Kidney tubule cell (primary cell): ENCODE measurements at regions not wholly inside any gene's neighbourhood (a gene's known extent, or its start where the extent isn't known, plus 50 kb on each side); places are given as distances from the start of the nearest gene placed in this dataset.

Source experiments
- DNase-seq: peaks from one replicate; pipeline ENCODE4 v3.0.0-alpha.2; 2018; ENCODE audit warnings: low spot score

DNA sequence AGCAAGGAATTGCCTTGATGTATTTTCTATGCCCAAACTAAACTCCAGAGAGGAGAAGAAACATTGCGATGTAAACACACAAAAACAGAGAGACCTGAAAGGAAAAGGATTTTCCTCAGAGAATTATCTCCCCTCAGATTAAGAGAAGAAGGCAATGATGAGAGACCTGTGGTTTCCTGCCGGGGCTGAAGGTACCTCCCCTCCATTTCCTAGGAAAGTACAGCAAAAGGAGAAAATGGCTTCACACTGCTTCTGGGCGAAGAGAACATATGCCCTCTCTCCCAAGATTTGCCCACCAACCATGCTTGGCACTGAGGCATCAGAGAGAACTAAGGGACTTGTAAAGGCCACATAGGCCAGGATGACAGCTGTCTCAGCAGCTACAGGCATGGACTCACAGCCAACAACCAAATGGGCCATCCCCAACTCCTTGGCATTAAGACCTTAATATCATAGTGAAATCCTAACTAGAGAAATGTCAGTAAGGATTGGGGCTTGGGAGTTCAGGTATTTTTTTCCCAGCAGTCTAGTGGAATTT is 523.0 kb downstream of the PTPRC start:
- no peak for DNase-seq

DNA sequence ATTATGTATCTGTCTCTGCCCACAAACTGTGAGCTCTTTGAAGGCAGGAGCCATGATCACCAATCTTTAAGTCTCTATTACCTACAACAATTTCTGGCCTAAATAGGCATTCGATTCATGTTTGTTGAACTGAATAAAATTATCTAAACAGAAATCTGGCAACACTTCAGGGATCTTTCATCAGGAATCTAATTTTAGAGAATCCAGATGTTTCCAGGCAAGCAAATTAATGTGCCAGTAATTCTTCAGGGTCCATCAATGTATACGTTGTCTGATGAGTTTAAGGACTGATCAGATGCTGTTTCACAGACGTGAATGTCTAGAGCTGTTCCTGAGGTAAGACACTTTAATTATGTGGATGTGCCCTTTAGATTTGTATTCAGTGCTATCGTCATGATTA is 524.4 kb downstream of the PTPRC start:
- DNase-seq, result no peak

DNA sequence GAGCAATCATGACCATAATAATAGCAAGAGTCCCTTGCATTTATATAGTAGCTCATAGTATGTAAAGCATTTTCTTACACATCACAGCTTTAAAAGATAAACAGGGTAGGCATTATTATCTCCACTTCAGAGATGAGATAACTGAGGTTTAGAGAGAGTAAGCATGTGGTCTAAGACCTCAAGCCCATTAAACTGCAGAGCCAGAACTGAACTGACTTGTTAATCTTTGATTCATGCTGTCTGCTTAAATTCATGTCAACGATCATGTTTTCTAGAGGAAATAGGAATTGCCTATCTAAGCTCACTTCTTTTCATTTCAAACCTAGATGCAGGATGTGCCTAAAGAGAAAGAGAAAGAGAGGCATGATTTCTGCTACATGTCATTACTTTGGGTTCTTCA is 524.8 kb downstream of the PTPRC start:
- peak; percentile 35 for DNase-seq

DNA sequence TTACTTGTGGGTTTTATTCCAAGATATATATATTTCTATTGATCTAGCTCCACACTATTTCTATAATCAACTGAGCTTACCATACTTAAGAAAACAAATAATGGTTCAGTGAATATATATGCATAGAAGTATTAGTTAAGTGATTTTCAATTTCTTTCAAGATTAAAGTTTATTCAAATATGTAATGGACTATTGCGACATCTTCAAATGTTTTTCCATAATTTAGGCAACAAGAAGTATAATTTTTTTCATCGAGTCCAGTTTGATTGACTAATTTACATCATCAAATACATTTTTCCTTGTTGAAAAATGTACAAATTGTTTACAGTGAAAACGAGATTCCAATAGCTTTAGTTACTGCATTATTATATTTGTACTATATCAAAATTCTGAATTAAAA is 528.6 kb downstream of the PTPRC start:
- DNase-seq, result no peak

DNA sequence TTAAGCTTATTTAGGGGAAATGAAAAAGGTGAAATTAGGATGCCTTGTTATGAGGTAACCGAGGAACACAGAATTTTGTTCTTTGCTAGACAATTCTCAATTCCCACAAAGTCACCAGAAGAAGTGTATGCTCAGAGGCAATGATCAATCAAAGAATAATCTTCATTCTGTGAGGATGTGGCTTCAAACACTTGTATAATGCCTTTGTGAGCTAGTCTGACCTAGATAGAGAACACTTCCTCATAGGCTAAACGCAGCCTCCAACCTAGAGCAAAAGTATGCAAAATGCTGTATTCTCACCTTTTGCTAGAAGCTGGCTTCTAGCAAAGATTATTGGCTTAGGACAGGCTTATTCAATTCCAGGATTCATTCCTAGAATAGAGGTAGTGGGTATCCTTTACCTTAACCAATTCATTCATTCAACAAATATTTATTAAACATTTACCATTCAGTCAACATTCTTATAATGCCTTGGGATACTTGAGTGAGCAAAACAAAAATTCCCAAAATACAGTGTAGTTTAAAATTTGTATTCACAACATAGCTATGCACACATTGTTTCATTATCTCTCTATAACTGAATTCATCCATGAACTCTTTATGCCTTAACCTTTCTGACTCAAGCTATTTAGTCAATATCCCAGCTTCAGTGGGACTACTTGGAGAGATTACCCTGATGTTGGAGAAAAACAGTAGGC is 530.2 kb downstream of the PTPRC start:
- peak; percentile 75 for DNase-seq

DNA sequence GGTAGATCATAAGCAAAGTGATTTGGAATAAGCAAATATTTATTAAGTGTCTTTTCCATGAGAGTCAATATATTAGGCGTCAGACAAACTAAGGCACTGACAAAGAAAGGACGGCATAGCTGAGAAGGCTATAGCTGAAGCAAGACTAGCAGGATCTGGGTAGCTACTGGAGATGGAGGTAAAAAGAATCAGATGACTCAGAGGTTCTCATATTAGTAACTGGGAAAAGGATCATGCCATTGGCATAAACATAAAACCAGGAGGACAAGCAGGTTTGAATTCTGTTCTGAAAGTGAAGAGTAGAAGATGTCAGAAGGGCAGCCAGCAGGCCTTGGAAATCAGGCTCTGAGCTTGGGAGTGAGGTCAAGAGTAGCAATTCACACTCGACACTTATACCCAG is 531.9 kb downstream of the PTPRC start:
- DNase-seq, result peak; percentile 13

DNA sequence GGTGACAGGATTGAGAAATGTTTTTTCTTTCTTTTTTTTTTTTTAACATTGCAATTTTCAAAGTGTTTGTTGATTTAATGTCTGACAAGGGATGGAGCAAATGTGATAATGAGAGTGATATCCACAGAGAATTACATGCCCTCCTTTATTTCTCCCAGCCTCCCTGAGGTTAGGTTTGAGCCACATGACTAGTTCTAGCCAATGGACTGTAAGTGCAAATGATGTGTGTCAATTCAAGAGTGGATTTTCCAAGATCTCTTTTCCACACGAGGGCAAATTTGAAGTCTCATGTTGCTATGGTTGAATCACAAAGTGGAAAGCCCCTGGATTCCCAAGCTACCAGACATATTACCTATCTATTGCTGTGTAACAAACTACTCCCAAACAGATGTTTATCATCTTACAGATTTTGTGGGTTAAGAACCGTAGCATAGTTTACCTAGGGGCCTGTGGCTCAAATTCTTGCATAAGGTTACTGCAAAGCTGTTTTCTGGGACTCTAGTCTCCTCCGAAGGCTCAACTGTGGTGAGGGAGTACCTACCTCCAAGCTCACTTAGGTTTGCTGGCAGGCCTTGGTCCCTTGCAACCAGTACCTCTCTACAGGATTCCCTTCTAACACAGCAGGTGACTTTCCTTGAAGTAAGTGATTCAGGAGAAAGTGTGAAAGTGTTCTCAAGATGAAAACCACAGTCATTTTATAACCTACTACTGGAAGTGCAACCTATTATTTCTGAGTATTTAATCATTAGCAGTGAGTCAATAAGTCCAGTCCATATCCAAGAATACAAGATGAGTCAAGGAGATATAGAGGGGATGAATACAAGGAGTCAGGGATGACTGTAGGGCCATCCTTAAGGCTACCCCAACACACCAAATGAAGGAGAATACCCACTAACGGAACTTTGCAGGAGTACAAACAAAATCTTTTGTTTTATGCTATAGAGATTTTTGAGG is 533.6 kb downstream of the PTPRC start:
- DNase-seq, result peak; percentile 82

DNA sequence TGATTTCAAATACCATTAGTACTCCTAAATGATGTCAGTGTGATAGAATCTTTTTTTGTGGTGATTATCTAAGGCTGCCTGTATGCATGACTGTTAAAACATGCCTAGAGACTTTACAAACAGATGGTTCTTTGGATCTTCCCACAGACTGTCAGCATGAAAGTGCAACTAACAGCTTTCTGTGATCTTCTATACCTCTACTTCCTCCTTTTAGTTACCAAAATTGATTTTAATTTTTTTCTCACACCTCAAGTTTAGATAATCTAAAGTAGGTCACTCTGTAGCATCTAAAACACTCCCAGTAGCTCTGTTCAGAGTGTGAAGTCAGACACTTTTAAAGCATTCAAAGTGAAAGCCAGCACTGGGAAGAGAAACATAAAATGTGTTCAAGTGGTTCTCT is 534.5 kb downstream of the PTPRC start:
- peak; percentile 49 for DNase-seq

DNA sequence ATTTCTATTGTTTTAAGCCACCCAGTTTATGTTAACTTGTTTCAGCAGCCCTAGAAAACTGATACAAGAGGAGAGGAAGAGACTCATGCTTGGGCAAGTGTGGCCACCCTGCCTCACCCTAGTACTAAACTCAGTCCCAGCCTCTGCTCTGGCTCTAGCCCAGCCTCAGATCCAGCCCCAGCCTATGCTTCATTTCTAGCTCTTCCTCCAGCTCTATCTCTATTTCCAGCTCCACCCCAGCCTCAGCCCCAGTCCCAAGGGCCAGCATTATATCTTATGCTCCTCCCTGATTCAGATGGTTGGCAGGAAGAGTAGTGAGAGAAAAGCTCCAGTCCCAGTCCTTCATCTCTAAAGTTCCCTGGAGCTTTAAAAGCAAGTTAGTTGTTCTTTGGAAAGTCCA is 535.5 kb downstream of the PTPRC start:
- no peak for DNase-seq

DNA sequence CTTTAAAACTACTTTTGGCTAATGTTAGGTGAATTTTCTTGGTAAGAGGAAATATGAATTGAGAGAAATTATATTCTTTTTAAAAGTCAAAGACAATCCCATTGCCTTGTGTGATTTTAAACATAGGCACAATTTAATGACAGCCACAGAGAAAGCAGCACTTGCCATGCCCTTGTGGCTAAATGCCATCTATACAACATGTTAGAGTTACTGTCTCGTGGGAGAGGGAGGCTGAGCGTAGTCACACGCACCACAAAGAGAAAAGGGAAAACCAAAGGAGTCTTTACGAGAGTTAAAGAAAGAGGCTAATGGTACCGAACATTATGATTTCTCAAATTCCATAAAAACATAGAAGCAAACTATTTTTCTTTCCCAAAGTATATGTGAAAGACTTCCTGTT is 537.9 kb downstream of the PTPRC start:
- no peak for DNase-seq

DNA sequence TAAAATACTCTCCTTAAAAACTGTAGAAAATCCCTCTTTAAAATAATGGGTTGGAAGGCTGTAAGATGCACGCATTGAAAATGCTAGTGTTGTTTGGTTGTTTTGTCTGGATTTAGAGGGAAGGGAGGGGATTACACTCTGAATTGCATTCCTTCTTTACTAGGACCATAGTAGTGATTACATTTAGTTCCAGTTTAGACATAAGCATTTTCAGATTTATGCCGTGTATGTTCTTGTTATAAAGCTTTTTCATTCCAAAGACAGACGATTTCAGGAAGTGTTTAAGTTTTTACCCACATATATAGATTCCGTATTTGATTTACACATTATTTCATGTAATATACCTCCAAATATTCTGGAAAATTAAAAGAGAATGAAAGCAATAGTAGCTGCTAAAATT is 538.4 kb downstream of the PTPRC start:
- no peak for DNase-seq

DNA sequence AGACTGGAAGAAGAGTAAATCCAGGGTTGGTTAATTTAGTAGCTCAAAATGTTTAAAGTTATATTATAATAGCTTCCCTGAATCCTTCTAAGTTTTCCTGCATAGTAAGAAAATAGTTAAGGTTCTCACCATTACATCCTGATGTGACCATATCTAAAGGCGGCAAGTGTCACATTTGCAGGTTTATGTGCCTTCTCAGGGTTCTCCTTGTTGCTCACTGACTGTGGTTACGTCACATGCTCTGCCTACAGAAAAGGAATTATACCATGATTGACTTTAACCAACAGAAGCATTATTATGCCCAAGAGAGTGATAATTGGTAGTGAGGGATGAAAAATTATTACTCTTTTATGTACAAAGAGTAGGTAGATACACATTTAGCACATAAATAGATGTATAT is 539.8 kb downstream of the PTPRC start:
- DNase-seq, result no peak

DNA sequence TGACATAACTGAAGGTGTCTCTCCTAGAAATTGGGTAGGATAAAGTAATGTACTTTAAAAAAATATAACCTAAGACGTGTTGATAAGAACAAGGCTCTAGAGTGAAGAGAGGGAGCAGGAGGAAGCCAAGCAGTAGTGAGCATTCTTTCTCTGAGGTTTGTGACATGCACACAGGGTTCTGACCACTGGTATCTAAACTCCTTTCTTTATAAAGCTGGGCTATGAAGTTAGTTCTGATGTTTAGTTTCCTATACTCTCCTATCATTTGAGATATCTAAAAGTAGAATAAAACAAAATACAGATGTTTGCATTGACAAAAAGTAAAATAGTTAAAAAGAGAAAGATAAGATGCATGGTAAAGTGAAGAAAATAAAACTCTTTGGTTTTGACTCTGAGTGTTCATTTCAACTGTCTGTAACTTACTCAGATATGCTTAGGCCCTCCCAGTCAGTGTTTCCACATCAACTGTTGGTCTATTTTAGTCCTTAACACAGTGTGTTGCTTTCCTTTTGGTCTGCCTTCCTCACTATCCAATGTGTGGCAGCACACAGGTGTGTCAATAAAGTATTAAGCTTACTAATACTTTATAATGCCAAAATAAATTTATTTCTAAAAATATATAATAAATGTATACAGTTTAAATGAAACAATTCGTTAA is 543.5 kb downstream of the PTPRC start:
- no peak for DNase-seq

DNA sequence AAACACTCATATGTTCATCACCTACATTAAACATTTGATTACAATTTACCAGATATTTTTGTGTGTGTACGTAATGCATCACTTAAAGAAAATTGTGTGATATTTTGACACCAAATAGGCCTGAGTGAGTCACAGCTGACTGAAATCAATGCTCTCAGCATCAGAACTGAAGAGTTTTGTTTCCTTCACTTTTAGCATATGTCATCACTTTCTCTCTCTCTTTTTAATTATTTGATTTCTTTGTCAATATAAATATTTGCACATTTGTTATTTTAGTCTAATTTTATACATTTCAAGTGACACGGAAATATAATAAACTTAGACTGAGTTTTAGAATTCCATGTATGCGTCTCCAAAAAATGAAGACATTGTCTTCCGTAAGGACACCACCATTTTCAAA is 545.3 kb downstream of the PTPRC start:
- no peak for DNase-seq

DNA sequence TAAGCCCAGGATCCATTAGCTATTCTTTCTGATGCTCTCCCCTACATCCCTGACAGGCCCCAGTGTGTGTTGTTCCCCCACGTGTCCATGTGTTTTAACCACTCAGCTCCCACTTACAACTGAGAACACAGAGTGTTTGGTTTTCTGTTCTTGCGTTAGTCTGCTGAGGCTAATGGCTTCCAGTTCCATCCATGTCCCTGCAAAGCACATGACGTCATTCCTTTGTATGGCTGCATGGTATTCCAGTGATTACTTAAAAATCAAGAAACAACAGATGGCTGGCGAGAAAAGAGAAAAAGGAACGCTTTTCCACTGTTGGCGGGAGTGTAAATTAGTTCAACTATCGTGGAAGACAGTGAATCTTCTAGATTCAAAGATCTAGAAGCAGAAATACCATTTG is 556.0 kb downstream of the PTPRC start:
- no peak for DNase-seq

DNA sequence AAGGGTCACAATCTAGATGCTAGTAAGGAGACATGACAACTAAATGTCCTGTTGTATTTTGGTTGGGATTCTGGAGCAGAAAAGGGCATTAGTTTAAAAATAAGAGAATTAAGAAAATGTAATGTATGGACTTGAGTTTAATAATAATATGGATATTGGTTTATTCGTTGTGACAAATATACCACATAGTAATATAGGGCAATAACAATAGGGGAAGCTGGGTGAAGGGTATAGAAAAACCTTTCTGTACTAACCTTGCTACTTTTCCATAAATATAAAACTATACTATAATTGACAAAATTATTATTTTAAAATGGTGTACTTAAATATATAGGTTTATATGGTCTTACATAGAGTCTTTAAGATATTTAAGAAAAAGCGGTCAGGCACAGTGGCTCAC is 558.9 kb downstream of the PTPRC start:
- DNase-seq, result no peak

DNA sequence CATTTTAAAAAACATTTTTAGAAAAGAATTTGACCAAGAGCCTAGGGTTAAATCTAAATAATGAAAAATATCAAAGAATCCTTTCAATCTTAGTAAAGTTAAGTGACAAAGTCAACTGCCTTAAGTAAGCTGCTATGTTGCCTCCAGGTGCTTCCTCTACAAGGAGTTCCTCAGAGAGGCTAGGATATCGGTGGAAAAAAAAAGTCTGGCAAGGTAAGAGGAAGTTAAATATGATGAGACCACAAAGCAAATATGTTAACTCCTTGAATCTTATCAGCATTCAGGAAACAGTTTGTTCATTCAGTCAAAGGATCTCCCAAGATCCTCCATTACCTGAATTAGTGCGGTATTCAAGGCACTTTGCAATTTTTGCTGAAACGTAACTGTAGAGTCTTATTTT is 563.5 kb downstream of the PTPRC start:
- peak; percentile 43 for DNase-seq

DNA sequence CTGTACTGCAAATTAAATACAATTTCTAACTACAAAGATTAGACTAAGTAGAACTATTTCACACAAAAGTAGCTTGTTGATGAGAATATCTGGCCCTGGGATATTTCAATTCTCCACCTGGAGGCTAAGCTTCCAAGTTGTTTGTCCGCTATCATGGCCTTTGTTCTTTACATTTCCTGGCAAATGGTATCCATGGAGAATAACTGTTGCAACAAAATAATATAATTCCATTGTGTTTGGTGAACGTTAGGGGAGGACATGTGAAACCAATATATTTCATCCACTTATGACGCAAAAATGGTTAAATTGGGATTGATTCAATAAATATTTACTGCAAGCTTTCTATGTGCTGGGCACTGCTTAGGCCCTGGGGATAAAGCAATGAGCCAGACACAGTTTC is 565.4 kb downstream of the PTPRC start:
- DNase-seq, result no peak

DNA sequence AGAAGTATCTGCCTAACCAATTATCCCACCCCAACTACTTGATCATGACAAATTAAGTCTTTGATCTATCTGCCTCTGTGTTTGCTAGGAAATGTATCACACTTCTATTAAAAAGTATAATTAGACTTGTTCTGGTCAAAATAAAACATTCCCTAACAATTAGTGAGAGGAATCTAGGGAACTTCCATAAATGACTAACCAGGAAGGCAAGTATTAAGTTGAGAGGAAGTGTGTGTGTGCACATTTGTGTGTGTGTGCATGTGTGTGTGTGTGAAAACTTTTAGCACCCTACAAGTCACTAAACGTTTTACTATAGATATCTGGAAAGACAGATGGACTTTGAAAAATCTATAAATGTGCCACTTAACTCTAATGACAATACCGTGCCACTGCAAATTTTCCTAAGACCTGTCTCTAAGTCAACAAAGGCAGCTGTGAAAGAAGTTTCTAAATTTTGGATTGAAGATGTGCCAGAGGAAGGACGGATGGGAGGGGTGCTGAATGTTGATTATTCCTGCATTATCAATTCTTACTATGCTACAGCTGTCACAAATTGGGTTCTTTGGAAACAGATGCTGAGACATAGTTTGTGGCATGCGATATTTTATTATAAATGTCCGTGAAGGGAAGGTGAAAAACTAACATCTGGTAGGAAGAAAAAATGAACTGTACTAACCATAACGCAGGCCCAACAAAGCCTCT is 567.1 kb downstream of the PTPRC start:
- DNase-seq, result peak; percentile 70

DNA sequence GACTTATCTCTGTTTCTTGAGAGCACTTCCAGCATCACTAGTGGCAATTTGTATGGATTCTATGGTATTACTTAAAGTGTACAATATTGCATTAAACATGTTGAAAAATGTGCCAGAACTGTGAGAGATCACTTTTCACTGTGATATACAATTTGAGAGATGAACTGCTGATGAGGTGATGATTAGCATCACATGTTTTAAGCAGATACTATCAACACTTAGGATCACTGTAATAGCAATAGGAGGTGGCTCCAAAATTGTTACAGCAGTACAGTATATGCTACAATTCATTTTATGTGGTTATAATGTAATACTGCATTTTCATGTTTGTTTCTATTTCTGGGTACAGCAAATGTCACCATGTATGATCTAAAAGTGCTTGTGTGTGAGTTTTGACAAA is 570.0 kb downstream of the PTPRC start:
- DNase-seq, result no peak

DNA sequence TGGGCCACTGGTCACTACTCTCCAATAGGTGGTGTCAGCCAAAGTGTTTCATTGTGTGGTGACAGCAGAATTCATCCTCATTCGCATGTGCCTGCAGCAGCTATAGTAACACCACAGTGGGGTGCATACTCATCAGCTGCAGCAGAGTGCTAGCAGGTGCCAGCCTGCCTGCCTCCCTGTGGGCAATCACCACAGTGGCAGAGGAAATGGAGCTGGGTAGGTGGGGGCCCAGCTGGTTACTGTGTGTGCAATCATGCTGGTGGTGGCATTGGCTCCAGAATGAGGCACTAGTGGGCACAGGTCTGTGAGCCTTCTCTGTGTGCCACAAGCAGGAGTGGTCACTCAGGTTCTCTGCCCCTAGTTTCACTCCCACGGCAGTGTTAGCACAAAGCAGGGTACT is 579.2 kb downstream of the PTPRC start:
- DNase-seq, result no peak

DNA sequence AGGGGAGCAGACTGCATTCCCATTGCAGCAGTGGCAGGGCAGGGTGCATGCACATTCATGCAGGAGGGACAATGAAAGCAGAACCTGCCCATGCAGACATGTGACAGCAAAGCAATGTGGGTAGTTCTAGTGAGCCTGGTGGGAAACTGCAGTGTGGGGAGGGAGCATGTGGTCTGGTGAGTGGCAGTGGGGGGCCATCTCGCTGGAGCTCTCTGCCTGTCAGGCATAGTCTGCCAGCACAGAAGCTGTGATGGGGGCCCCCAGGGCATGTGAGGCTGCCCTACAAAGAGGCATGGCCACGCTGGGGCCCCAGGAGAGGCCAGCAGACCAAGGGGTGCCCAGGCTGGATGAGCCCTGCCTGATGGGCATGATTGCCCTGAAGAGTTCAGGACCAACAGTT is 579.7 kb downstream of the PTPRC start:
- no peak for DNase-seq
